GM21526 (cell line): ENCODE measurements at regions not wholly inside any gene's neighbourhood (a gene's known extent, or its start where the extent isn't known, plus 50 kb on each side); places are given as distances from the start of the nearest gene placed in this dataset.

Experiments
- ATAC-seq: cut with Tn5 transposase; IDR thresholded peaks from one replicate; pipeline ENCODE4 v1.9.1; 2021; ENCODE audit warnings: moderate library complexity; ENCODE audit not compliant: unreplicated experiment, low FRiP score

GRCh38 chr10:59073456-59074053, 102.9 kb upstream of the PHYHIPL start:
- ATAC-seq: no peak

- ATAC-seq: no peak
Observed at GRCh38 chr10:59075576-59075975, 100.9 kb upstream of the PHYHIPL start.

GRCh38 chr10:59077855-59078254, 98.6 kb upstream of the PHYHIPL start:
- ATAC-seq: no peak

- ATAC-seq: no peak
Observed at GRCh38 chr10:59078978-59079377, 97.5 kb upstream of the PHYHIPL start.

GRCh38 chr10:59079386-59080226, 96.8 kb upstream of the PHYHIPL start:
- no peak for ATAC-seq

- ATAC-seq: no peak
Observed at GRCh38 chr10:59082249-59082648, 94.2 kb upstream of the PHYHIPL start.

GRCh38 chr10:59085054-59085453, 91.4 kb upstream of the PHYHIPL start:
- ATAC-seq: no peak

GRCh38 chr10:59085711-59086502, 90.5 kb upstream of the PHYHIPL start:
- ATAC-seq: no peak

GRCh38 chr10:59087486-59087885, 89.0 kb upstream of the PHYHIPL start:
- ATAC-seq: no peak

- ATAC-seq: no peak
Observed at GRCh38 chr10:59088912-59089573, 87.4 kb upstream of the PHYHIPL start.

- ATAC-seq: no peak
Observed at GRCh38 chr10:59090817-59091622, 85.4 kb upstream of the PHYHIPL start.

GRCh38 chr10:59093461-59093860, 83.0 kb upstream of the PHYHIPL start:
- ATAC-seq: no peak

- ATAC-seq: no peak
Observed at GRCh38 chr10:59096631-59097030, 79.8 kb upstream of the PHYHIPL start.

GRCh38 chr10:59098387-59098786, 78.1 kb upstream of the PHYHIPL start:
- no peak for ATAC-seq

GRCh38 chr10:59098831-59099452, 77.5 kb upstream of the PHYHIPL start:
- ATAC-seq: no peak

GRCh38 chr10:59099481-59099880, 77.0 kb upstream of the PHYHIPL start:
- no peak for ATAC-seq

GRCh38 chr10:59102394-59102793, 74.0 kb upstream of the PHYHIPL start:
- ATAC-seq: no peak

GRCh38 chr10:59104186-59104585, 72.3 kb upstream of the PHYHIPL start:
- no peak for ATAC-seq

GRCh38 chr10:59106441-59106840, 70.0 kb upstream of the PHYHIPL start:
- no peak for ATAC-seq

- ATAC-seq: no peak
Observed at GRCh38 chr10:59107147-59107546, 69.3 kb upstream of the PHYHIPL start.
